T-cell (primary cell): ENCODE measurements at regions not wholly inside any gene's neighbourhood (a gene's known extent, or its start where the extent isn't known, plus 50 kb on each side); places are given as distances from the start of the nearest gene placed in this dataset.
A peak's percentile ranks its signal among the peaks of the same experiment; 100 is the strongest.
"Not testable (repeated sequence)": the region's sequence is repeated elsewhere in the genome, so short reads cannot be mapped to it uniquely, and the experiment has no call there.

ENCODE experiments used
- ATAC-seq, 4 experiments: fragments of 200-7000 bp in 3 of 4; fragments of 150-1000 bp in 1 of 4; cut with Tn5 transposase; replicated peaks in 1 of 4; 1 replicate in 3 of 4; 2 replicates in 1 of 4; pipeline ENCODE4 v1.10.0; 2021; ENCODE audit warnings: moderate library complexity in 3 of 4, mild to moderate bottlenecking in 2 of 4, moderate number of reproducible peaks in 1 of 4
- CTCF ChIA-PET, 2 donors: fragments of 300-600 bp; sonication (Branson Sonifier 250); formaldehyde crosslinking; loops; one replicate each; lab custom pipeline; 2022; ENCODE audit warnings: antibody characterized with exemption in 2 of 2; lab: Charles Lee
- POLR2A ChIA-PET, 2 donors: fragments of 300-600 bp; sonication (Branson Sonifier 250); formaldehyde crosslinking; loops; one replicate each; lab custom pipeline; 2022; ENCODE audit warnings: antibody characterized with exemption in 2 of 2; lab: Charles Lee
- DNase-seq, 35 experiments: peaks; one replicate each; pipeline versions ENCODE4 v3.0.0 to v3.0.0-alpha.2; 2013 to 2023
- H3K27ac ChIP-seq: one replicate; pipeline ENCODE4 v1.5.1; 2013; ENCODE audit warnings: low read length
- H3K27me3 ChIP-seq, 2 experiments: replicated peaks in 1 of 2; 1 replicate in 1 of 2; 2 replicates in 1 of 2; pipeline versions ENCODE4 v1.6.1 to v1.7.0; 2013; ENCODE audit warnings: low read length in 1 of 2, mixed read lengths in 1 of 2; ENCODE audit not compliant: control insufficient read depth in 2 of 2, insufficient read depth in 2 of 2; ENCODE audit errors: extremely low read depth in 1 of 2
- H3K36me3 ChIP-seq, 2 donors: 1 replicate in 1 of 2; 2 replicates in 1 of 2; pipeline versions ENCODE4 v1.6.1 to v1.7.0; 2013; ENCODE audit warnings: low read length in 1 of 2; ENCODE audit not compliant: control insufficient read depth in 2 of 2, insufficient read depth in 1 of 2; ENCODE audit errors: extremely low read depth in 1 of 2
- H3K4me1 ChIP-seq, 2 experiments: 1 replicate in 1 of 2; 2 replicates in 1 of 2; pipeline versions ENCODE4 v1.6.1 to v1.7.0; 2013; ENCODE audit warnings: low read length in 2 of 2, mixed read lengths in 1 of 2; ENCODE audit not compliant: insufficient read depth in 2 of 2, control insufficient read depth in 1 of 2; ENCODE audit errors: extremely low read depth in 1 of 2
- H3K4me3 ChIP-seq, 2 donors: 1 replicate in 1 of 2; 2 replicates in 1 of 2; pipeline versions ENCODE4 v1.5.1 to v1.7.0; 2013; ENCODE audit warnings: mild to moderate bottlenecking in 2 of 2, low read length in 1 of 2, moderate library complexity in 1 of 2; ENCODE audit not compliant: control insufficient read depth in 1 of 2; ENCODE audit errors: extremely low read depth in 1 of 2
- H3K9me3 ChIP-seq: 2 replicates; pipeline ENCODE4 v1.7.0; 2013
- H3K27ac Mint-ChIP-seq, 2 donors: one replicate each; pipeline ENCODE4 v1.8.0; 2020 to 2021; ENCODE audit warnings: mild to moderate bottlenecking in 2 of 2, mixed read lengths in 2 of 2
- H3K27me3 Mint-ChIP-seq, 2 donors: one replicate each; pipeline ENCODE4 v1.8.0; 2021 to 2022; ENCODE audit warnings: mixed read lengths in 2 of 2
- H3K36me3 Mint-ChIP-seq: one replicate; pipeline ENCODE4 v1.8.0; 2021; ENCODE audit warnings: mixed read lengths
- H3K4me1 Mint-ChIP-seq, 3 donors: one replicate each; pipeline ENCODE4 v1.8.0; 2020 to 2022; ENCODE audit warnings: mixed read lengths in 3 of 3, mild to moderate bottlenecking in 1 of 3
- H3K4me3 Mint-ChIP-seq, 3 donors: one replicate each; pipeline ENCODE4 v1.8.0; 2020 to 2022; ENCODE audit warnings: mild to moderate bottlenecking in 3 of 3, mixed read lengths in 3 of 3, moderate library complexity in 3 of 3
- H3K9me3 Mint-ChIP-seq, 3 donors: one replicate each; pipeline ENCODE4 v1.8.0; 2020 to 2022; ENCODE audit warnings: mixed read lengths in 3 of 3
- WGBS: methylation state at CpG from one replicate; pipeline ENCODE4 v1.1.5; 2013; ENCODE audit warnings: missing lambda C conversion rate; ENCODE audit not compliant: insufficient coverage; 5-methylcytosine and 5-hydroxymethylcytosine counted together

GRCh38 chr10:31215052-31215451 is 104.0 kb upstream of the ZEB1 start:
- no peaks in the 10 kb centered on the region for H3K9me3 Mint-ChIP-seq
- no peak overlapping the region for H3K4me3 ChIP-seq
- no peaks in the 10 kb centered on the region for H3K36me3 Mint-ChIP-seq
- no peak overlapping the region for H3K27ac ChIP-seq
- H3K4me1 ChIP-seq, result no peaks in the 10 kb centered on the region
- POLR2A ChIA-PET, result no interaction called here
- no peak for DNase-seq
- H3K27me3 ChIP-seq, result peaks cover 0 to 6% of the 10 kb centered on the region in 2 experiments
- no CpG with 5 or more reads among the region's 2 CpGs for WGBS
- no peaks in the 10 kb centered on the region for H3K27me3 Mint-ChIP-seq
- no peaks in the 10 kb centered on the region for H3K9me3 ChIP-seq
- H3K4me1 Mint-ChIP-seq, result no peaks in the 10 kb centered on the region
- ATAC-seq, result no peak
- H3K4me3 Mint-ChIP-seq, result no peak overlapping the region
- H3K27ac Mint-ChIP-seq, result no peak overlapping the region
- CTCF ChIA-PET, result no interaction called here
- no peaks in the 10 kb centered on the region for H3K36me3 ChIP-seq

GRCh38 chr10:31219306-31219705 is 99.7 kb upstream of the ZEB1 start:
- H3K27ac Mint-ChIP-seq, result no peak overlapping the region
- no CpG with 5 or more reads among the region's 1 CpG for WGBS
- H3K36me3 Mint-ChIP-seq, result no peaks in the 10 kb centered on the region
- no peak overlapping the region for H3K4me3 Mint-ChIP-seq
- no peaks in the 10 kb centered on the region for H3K4me1 Mint-ChIP-seq
- no peaks in the 10 kb centered on the region for H3K36me3 ChIP-seq
- H3K27me3 ChIP-seq, result peaks cover 0 to 6% of the 10 kb centered on the region in 2 experiments
- H3K27ac ChIP-seq, result no peak overlapping the region
- H3K9me3 Mint-ChIP-seq, result no peaks in the 10 kb centered on the region
- H3K27me3 Mint-ChIP-seq, result no peaks in the 10 kb centered on the region
- DNase-seq (no peak), ATAC-seq (no peak)
- CTCF ChIA-PET, result interaction anchor here (0.6 kb wide), 2 partner anchors 466 to 1076 kb away, joined by 3 to 5 read pairs; no protein-coding TSS in a partner anchor
- no peaks in the 10 kb centered on the region for H3K9me3 ChIP-seq
- POLR2A ChIA-PET, result interaction anchor here in 1 of 2 donors (0.6 kb wide), 1 partner anchor 179 kb away, joined by 3 read pairs; no protein-coding TSS in a partner anchor
- H3K4me3 ChIP-seq, result no peak overlapping the region
- no peaks in the 10 kb centered on the region for H3K4me1 ChIP-seq

- not testable (repeated sequence) for H3K4me3 Mint-ChIP-seq
These were observed 90.2 kb upstream of the ZEB1 start for GRCh38 chr10:31228780-31229179.

GRCh38 chr10:31239961-31240360 is 79.1 kb upstream of the ZEB1 start:
- no peak overlapping the region for H3K4me3 ChIP-seq
- Mint-ChIP-seq H3K4me3 (no peak overlapping the region), H3K27me3 (no peaks in the 10 kb centered on the region), H3K4me1 (no peaks in the 10 kb centered on the region), H3K36me3 (no peaks in the 10 kb centered on the region), H3K9me3 (peaks cover 0 to 6% (median 4%) of the 10 kb centered on the region in 3 donors), H3K27ac (no peak overlapping the region)
- H3K9me3 ChIP-seq, result no peaks in the 10 kb centered on the region
- DNase-seq (no peak), ATAC-seq (no peak)
- POLR2A ChIA-PET, result no interaction called here
- H3K4me1 ChIP-seq, result no peaks in the 10 kb centered on the region
- no peaks in the 10 kb centered on the region for H3K36me3 ChIP-seq
- no peaks in the 10 kb centered on the region for H3K27me3 ChIP-seq
- WGBS, result no CpG with 5 or more reads among the region's 1 CpG
- CTCF ChIA-PET, result no interaction called here
- no peak overlapping the region for H3K27ac ChIP-seq

More at GRCh38 chr10:31228780-31229179, 90.2 kb upstream of the ZEB1 start:
- H3K36me3 ChIP-seq, H3K4me1 ChIP-seq, ATAC-seq, H3K4me1 Mint-ChIP-seq, CTCF ChIA-PET, H3K9me3 ChIP-seq, H3K4me3 ChIP-seq, POLR2A ChIA-PET, H3K36me3 Mint-ChIP-seq, DNase-seq, H3K27ac Mint-ChIP-seq, H3K27ac ChIP-seq: not testable (repeated sequence)
- peaks cover 0 to 10% of the 10 kb centered on the region in 2 experiments for H3K27me3 ChIP-seq
- Mint-ChIP-seq H3K9me3 (peaks cover 5 to 20% (median 8%) of the 10 kb centered on the region in 3 donors), H3K27me3 (peaks cover 12 to 26% of the 10 kb centered on the region in 2 donors)
- WGBS, result 80% methylated on average over 1 of the region's 4 CpGs

- H3K4me1 ChIP-seq, result no peaks in the 10 kb centered on the region
- peaks cover 0 to under 1% (median 0%) of the 10 kb centered on the region in 3 donors for H3K9me3 Mint-ChIP-seq
- POLR2A ChIA-PET, result no interaction called here
- CTCF ChIA-PET, result no interaction called here
- WGBS, result no CpG with 5 or more reads among the region's 1 CpG
- H3K36me3 ChIP-seq, result no peaks in the 10 kb centered on the region
- H3K27me3 Mint-ChIP-seq, result no peaks in the 10 kb centered on the region
- H3K27ac ChIP-seq, result no peak overlapping the region
- no peak overlapping the region for H3K4me3 Mint-ChIP-seq
- peak in 1 of 4 experiments; percentile 30 for ATAC-seq
- no peaks in the 10 kb centered on the region for H3K27me3 ChIP-seq
- H3K27ac Mint-ChIP-seq, result no peak overlapping the region
- H3K4me3 ChIP-seq, result no peak overlapping the region
- DNase-seq, result peak in 1 of 35 experiments; percentile 2
- H3K36me3 Mint-ChIP-seq, result no peaks in the 10 kb centered on the region
- H3K4me1 Mint-ChIP-seq, result no peaks in the 10 kb centered on the region
- H3K9me3 ChIP-seq, result no peaks in the 10 kb centered on the region
These were observed 76.1 kb upstream of the ZEB1 start for GRCh38 chr10:31242902-31243301.

- H3K27ac Mint-ChIP-seq, POLR2A ChIA-PET, H3K4me1 Mint-ChIP-seq, H3K36me3 Mint-ChIP-seq, H3K9me3 ChIP-seq, DNase-seq, ATAC-seq, H3K27me3 Mint-ChIP-seq, H3K27ac ChIP-seq, H3K27me3 ChIP-seq, H3K36me3 ChIP-seq, H3K4me1 ChIP-seq, H3K4me3 ChIP-seq, H3K4me3 Mint-ChIP-seq, CTCF ChIA-PET, H3K9me3 Mint-ChIP-seq: not testable (repeated sequence)
- no CpG with 5 or more reads among the region's 4 CpGs for WGBS
These were observed 67.9 kb upstream of the ZEB1 start for GRCh38 chr10:31251118-31251517.

GRCh38 chr10:31253237-31253636 is 65.8 kb upstream of the ZEB1 start:
- Mint-ChIP-seq H3K36me3 (no peaks in the 10 kb centered on the region), H3K4me3 (no peak overlapping the region), H3K9me3 (peaks cover under 1 to 4% (median 3%) of the 10 kb centered on the region in 3 donors), H3K27ac (no peak overlapping the region), H3K27me3 (peaks cover 0 to 2% of the 10 kb centered on the region in 2 donors), H3K4me1 (no peaks in the 10 kb centered on the region)
- H3K27ac ChIP-seq, result no peak overlapping the region
- H3K4me3 ChIP-seq, result no peak overlapping the region
- no peaks in the 10 kb centered on the region for H3K4me1 ChIP-seq
- CTCF ChIA-PET, result no interaction called here
- WGBS, result no CpG with 5 or more reads among the region's 1 CpG
- ATAC-seq, result no peak
- DNase-seq, result no peak
- H3K36me3 ChIP-seq, result no peaks in the 10 kb centered on the region
- H3K9me3 ChIP-seq, result no peaks in the 10 kb centered on the region
- H3K27me3 ChIP-seq, result peaks cover 0 to 3% of the 10 kb centered on the region in 2 experiments
- POLR2A ChIA-PET, result no interaction called here
